Testis (tissue), 2 donors: ENCODE measurements at regions not wholly inside any gene's neighbourhood (a gene's known extent, or its start where the extent isn't known, plus 50 kb on each side); places are given as distances from the start of the nearest gene placed in this dataset.

ENCODE experiments used
- CTCF ChIP-seq, 3 experiments: fragments of 450-650 bp in 2 of 3; fragments of 200-600 bp in 1 of 3; sonication (generic) in 1 of 3; IDR thresholded peaks; one replicate each; pipeline ENCODE4 v1.5.1; 2016 to 2019; ENCODE audit warnings: antibody characterized with exemption in 3 of 3, mild to moderate bottlenecking in 2 of 3, moderate library complexity in 1 of 3
- POLR2A ChIP-seq: fragments of 450-650 bp; IDR thresholded peaks from one replicate; pipeline ENCODE4 v1.6.1; 2017; ENCODE audit warnings: antibody characterized with exemption, mild to moderate bottlenecking, moderate library complexity

DNA sequence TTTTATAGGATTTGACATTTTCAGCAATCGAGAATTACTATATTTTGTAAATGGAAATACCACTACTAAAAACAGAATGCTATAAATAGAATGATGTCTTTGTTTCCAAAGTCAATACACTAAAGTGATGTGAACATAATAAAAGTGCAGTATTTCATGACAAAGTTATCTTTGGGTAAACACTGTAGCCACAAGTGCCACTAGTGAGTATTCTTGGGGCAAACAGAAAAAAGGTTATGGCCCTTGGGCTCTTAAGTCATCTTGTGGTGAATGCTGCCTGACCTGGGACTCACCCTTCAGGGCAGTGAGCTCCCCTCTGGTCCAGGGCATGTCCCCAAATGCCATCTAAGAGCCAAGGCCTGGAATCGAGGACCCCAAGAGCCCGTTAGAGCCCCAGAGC, 99.2 kb upstream of the KYNU start:
- TF ChIP-seq CTCF (IDR thresholded peaks at IDR 0.05) (no peak), POLR2A (no peak)
